GM23338 (cell line): ENCODE measurements at regions not wholly inside any gene's neighbourhood (a gene's known extent, or its start where the extent isn't known, plus 50 kb on each side); places are given as distances from the start of the nearest gene placed in this dataset.
A peak's percentile ranks its signal among the peaks of the same experiment; 100 is the strongest.

ENCODE experiments used
- ATAC-seq: fragments of 200-7000 bp; cut with Tn5 transposase; 3 replicates; pipeline ENCODE4 v1.9.1; 2020
- DNase-seq: peaks from one replicate; pipeline ENCODE4 v3.0.0-alpha.2; 2015; ENCODE audit warnings: low spot score
- H2AFZ ChIP-seq: fragments of 200-600 bp; sonication (generic); 2 replicates; pipeline ENCODE4 v1.8.0; 2016; ENCODE audit warnings: antibody characterized with exemption, mild to moderate bottlenecking, moderate library complexity
- H3F3A ChIP-seq: fragments of 200-600 bp; sonication (generic); replicated peaks from 2 replicates; pipeline ENCODE4 v1.8.0; 2017; ENCODE audit warnings: antibody characterized with exemption, mixed run types, low read depth
- H3K27ac ChIP-seq: fragments of 200-600 bp; sonication (generic); 2 replicates; pipeline ENCODE4 v1.6.1; 2016; ENCODE audit warnings: low read depth
- H3K27me3 ChIP-seq: fragments of 200-600 bp; sonication (generic); 2 replicates; pipeline ENCODE4 v1.8.0; 2016; ENCODE audit warnings: mild to moderate bottlenecking, mixed run types, moderate library complexity; ENCODE audit not compliant: insufficient read depth
- H3K36me3 ChIP-seq: fragments of 200-600 bp; sonication (generic); 2 replicates; pipeline ENCODE4 v1.8.0; 2016; ENCODE audit warnings: mild to moderate bottlenecking; ENCODE audit not compliant: insufficient read depth
- H3K4me1 ChIP-seq: fragments of 200-600 bp; sonication (generic); 2 replicates; pipeline ENCODE4 v1.8.0; 2016; ENCODE audit warnings: mild to moderate bottlenecking, moderate library complexity; ENCODE audit not compliant: insufficient read depth
- H3K4me2 ChIP-seq: fragments of 200-600 bp; sonication (generic); 2 replicates; pipeline ENCODE4 v1.7.1; 2017; ENCODE audit warnings: mixed run types
- H3K4me3 ChIP-seq: fragments of 200-600 bp; sonication (generic); 2 replicates; pipeline ENCODE4 v1.6.1; 2016; ENCODE audit warnings: mixed run types
- H3K79me2 ChIP-seq: fragments of 200-600 bp; sonication (generic); replicated peaks from 2 replicates; pipeline ENCODE4 v1.8.0; 2017; ENCODE audit warnings: mild to moderate bottlenecking; ENCODE audit not compliant: insufficient read depth
- H3K9me2 ChIP-seq: fragments of 200-600 bp; sonication (generic); 2 replicates; pipeline ENCODE4 v1.8.0; 2017; ENCODE audit not compliant: insufficient read depth
- H4K20me1 ChIP-seq: fragments of 200-600 bp; sonication (generic); replicated peaks from 2 replicates; pipeline ENCODE4 v1.8.0; 2017; ENCODE audit warnings: mild to moderate bottlenecking; ENCODE audit not compliant: insufficient read depth
- H3K27ac Mint-ChIP-seq: 2 replicates; pipeline ENCODE4 v1.8.0; 2020; ENCODE audit warnings: inconsistent platforms, mild to moderate bottlenecking, moderate library complexity, mixed read lengths
- H3K27me3 Mint-ChIP-seq: 3 replicates; pipeline ENCODE4 v1.8.0; 2022; ENCODE audit warnings: low read depth, mild to moderate bottlenecking, moderate library complexity, mixed read lengths, inconsistent platforms; ENCODE audit not compliant: insufficient read depth, poor library complexity
- H3K36me3 Mint-ChIP-seq: 3 replicates; pipeline ENCODE4 v1.8.0; 2021; ENCODE audit warnings: low read depth, mild to moderate bottlenecking, inconsistent platforms, moderate library complexity, mixed read lengths
- H3K4me1 Mint-ChIP-seq: 3 replicates; pipeline ENCODE4 v1.8.0; 2020; ENCODE audit warnings: mild to moderate bottlenecking, inconsistent platforms, mixed read lengths
- H3K4me3 Mint-ChIP-seq: 3 replicates; pipeline ENCODE4 v1.8.0; 2021; ENCODE audit warnings: moderate library complexity, mild to moderate bottlenecking, inconsistent platforms, mixed read lengths
- H3K9me3 Mint-ChIP-seq: 3 replicates; pipeline ENCODE4 v1.8.0; 2020; ENCODE audit warnings: moderate library complexity, mild to moderate bottlenecking, inconsistent platforms, mixed read lengths
- CTCF ChIP-seq, 2 experiments: fragments of 200-600 bp in 1 of 2; sonication (generic) in 1 of 2; conservative IDR thresholded peaks; 2 replicates each; pipeline versions ENCODE4 v1.5.1 to v1.6.1; 2016 to 2017; ENCODE audit warnings: antibody characterized with exemption in 2 of 2, low read depth in 2 of 2, mild to moderate bottlenecking in 2 of 2, moderate library complexity in 1 of 2
- ETS1 ChIP-seq: IDR thresholded peaks from 2 replicates; pipeline ENCODE4 v1.6.1; 2016; ENCODE audit warnings: antibody characterized with exemption
- EZH2 ChIP-seq: fragments of 200-600 bp; sonication (generic); IDR thresholded peaks from one replicate; pipeline ENCODE4 v1.8.0; 2017; ENCODE audit warnings: antibody characterized with exemption, mild to moderate bottlenecking, low read depth; ENCODE audit not compliant: unreplicated experiment
- EZH2phosphoT487 ChIP-seq: fragments of 200-600 bp; sonication (generic); IDR thresholded peaks from one replicate; pipeline ENCODE4 v1.8.1; 2018; ENCODE audit warnings: antibody characterized with exemption; ENCODE audit not compliant: unreplicated experiment
- JUNB ChIP-seq: IDR thresholded peaks from one replicate; pipeline ENCODE4 v1.6.1; 2016; ENCODE audit warnings: antibody characterized with exemption; ENCODE audit not compliant: unreplicated experiment
- NANOG ChIP-seq: IDR thresholded peaks from 2 replicates; pipeline ENCODE4 v1.6.1; 2016; ENCODE audit warnings: antibody characterized with exemption, borderline replicate concordance
- STAT1 ChIP-seq: IDR thresholded peaks from one replicate; pipeline ENCODE4 v1.6.1; 2016; ENCODE audit warnings: antibody characterized with exemption; ENCODE audit not compliant: unreplicated experiment
- ZNF114 ChIP-seq: fragments of 250-450 bp; sonication (Bioruptor Pico); IDR thresholded peaks from 2 replicates; pipeline ENCODE4 v1.5.0; 2020; ENCODE audit warnings: mild to moderate bottlenecking, moderate library complexity
- ZNF331 ChIP-seq: fragments of 250-450 bp; sonication (Bioruptor Pico); IDR thresholded peaks from 2 replicates; pipeline ENCODE4 v1.5.0; 2020; ENCODE audit warnings: low read depth, mild to moderate bottlenecking, moderate library complexity
- ZNF462 ChIP-seq: fragments of 250-450 bp; sonication (Bioruptor Pico); IDR thresholded peaks from 2 replicates; pipeline ENCODE4 v1.5.0; 2020; ENCODE audit warnings: mild to moderate bottlenecking, moderate library complexity

- no peaks in the 10 kb centered on the region for H3F3A ChIP-seq
- H3K4me3 ChIP-seq = no peak overlapping the region
- H3K36me3 ChIP-seq = no peaks in the 10 kb centered on the region
- no peak overlapping the region for H3K4me3 Mint-ChIP-seq
- H3K27ac ChIP-seq = no peak overlapping the region
- no peak for ATAC-seq
- no peak for TF ChIP-seq EZH2phosphoT487
- TF ChIP-seq ZNF331 (CRISPR knock-in tag) = no peak
- no peak for TF ChIP-seq NANOG
- TF ChIP-seq CTCF (conservative IDR thresholded peaks at IDR 0.05; ENCODE audit: low read depth in 2 of 2) = 0 out of 4 replicates have a peak, but pooled peaks of 1 of the 2 experiments have one; percentile 1
- TF ChIP-seq EZH2 = no peak
- 0 out of 2 replicates have a peak, but pooled peaks cover 5% of the 10 kb centered on the region for H3K9me2 ChIP-seq
- peaks cover 3% of the 10 kb centered on the region for H3K27me3 Mint-ChIP-seq
- no peak overlapping the region for H3K4me2 ChIP-seq
- no peak overlapping the region for H2AFZ ChIP-seq
- H3K9me3 Mint-ChIP-seq = peaks cover 3% of the 10 kb centered on the region
- no peak for DNase-seq
- H3K27me3 ChIP-seq = no peaks in the 10 kb centered on the region
- no peaks in the 10 kb centered on the region for H3K36me3 Mint-ChIP-seq
- H3K4me1 Mint-ChIP-seq = peaks cover 6% of the 10 kb centered on the region; the same call in 2 of the 3 replicates
- H3K4me1 ChIP-seq = no peaks in the 10 kb centered on the region
- H3K79me2 ChIP-seq = no peaks in the 10 kb centered on the region
- H3K27ac Mint-ChIP-seq = no peak overlapping the region
- no peaks in the 10 kb centered on the region for H4K20me1 ChIP-seq
Observed at GRCh38 chr5:67338421-67338820, 141.8 kb upstream of the CD180 start.

GRCh38 chr5:67337751-67338150, 141.2 kb upstream of the CD180 start:
- Histone ChIP-seq H3K4me2 (no peak overlapping the region), H3K36me3 (no peaks in the 10 kb centered on the region), H3K4me1 (no peaks in the 10 kb centered on the region), H3F3A (no peaks in the 10 kb centered on the region), H3K79me2 (no peaks in the 10 kb centered on the region), H3K27ac (no peak overlapping the region), H2AFZ (no peak overlapping the region), H3K4me3 (no peak overlapping the region), H3K9me2 (0 out of 2 replicates have a peak, but pooled peaks cover 5% of the 10 kb centered on the region), H4K20me1 (no peaks in the 10 kb centered on the region), H3K27me3 (no peaks in the 10 kb centered on the region)
- peaks cover 6% of the 10 kb centered on the region; the same call in 2 of the 3 replicates for H3K4me1 Mint-ChIP-seq
- H3K4me3 Mint-ChIP-seq = no peak overlapping the region
- H3K9me3 Mint-ChIP-seq = no peaks in the 10 kb centered on the region; the same call in 2 of the 3 replicates
- peaks cover 3% of the 10 kb centered on the region for H3K27me3 Mint-ChIP-seq
- H3K27ac Mint-ChIP-seq = no peak overlapping the region
- no peaks in the 10 kb centered on the region for H3K36me3 Mint-ChIP-seq
- no peak for DNase-seq
- ATAC-seq = no peak
- TF ChIP-seq ZNF462 (CRISPR knock-in tag) (no peak), STAT1 (no peak), JUNB (no peak), NANOG (no peak), EZH2phosphoT487 (no peak), ZNF114 (CRISPR knock-in tag) (no peak), ETS1 (no peak)
